Subcutaneous abdominal adipose tissue (tissue), 5 donors: ENCODE measurements at regions not wholly inside any gene's neighbourhood (a gene's known extent, or its start where the extent isn't known, plus 50 kb on each side); places are given as distances from the start of the nearest gene placed in this dataset.

Source experiments
- H3K27ac ChIP-seq: one replicate; pipeline ENCODE4 v1.7.0; 2013; ENCODE audit warnings: low read depth, mild to moderate bottlenecking, inconsistent platforms, low read length, moderate library complexity
- H3K27me3 ChIP-seq, 5 donors: one replicate each; pipeline ENCODE4 v1.7.0; 2013; ENCODE audit warnings: low read length in 5 of 5, inconsistent platforms in 1 of 5; ENCODE audit not compliant: control insufficient read depth in 5 of 5, insufficient read depth in 4 of 5
- H3K36me3 ChIP-seq, 5 donors: one replicate each; pipeline ENCODE4 v1.7.0; 2013; ENCODE audit warnings: low read length in 5 of 5; ENCODE audit not compliant: control insufficient read depth in 5 of 5, insufficient read depth in 5 of 5
- H3K4me1 ChIP-seq, 5 donors: one replicate each; pipeline ENCODE4 v1.7.0; 2013; ENCODE audit warnings: low read length in 5 of 5, mild to moderate bottlenecking in 3 of 5, moderate library complexity in 1 of 5; ENCODE audit not compliant: control insufficient read depth in 5 of 5, insufficient read depth in 5 of 5
- H3K4me3 ChIP-seq, 5 donors: one replicate each; pipeline ENCODE4 v1.7.0; 2013; ENCODE audit warnings: low read length in 5 of 5, low read depth in 1 of 5
- H3K9ac ChIP-seq, 5 donors: one replicate each; pipeline ENCODE4 v1.7.0; 2013; ENCODE audit warnings: low read length in 5 of 5, mild to moderate bottlenecking in 4 of 5, moderate library complexity in 3 of 5
- H3K9me3 ChIP-seq, 5 donors: one replicate each; pipeline ENCODE4 v1.7.0; 2013; ENCODE audit warnings: low read length in 5 of 5; ENCODE audit not compliant: control insufficient read depth in 5 of 5
- donor health status: healthy.
- donor health status: healthy.
- donor health status: healthy.
- donor health status: healthy.
- donor health status: healthy.

DNA sequence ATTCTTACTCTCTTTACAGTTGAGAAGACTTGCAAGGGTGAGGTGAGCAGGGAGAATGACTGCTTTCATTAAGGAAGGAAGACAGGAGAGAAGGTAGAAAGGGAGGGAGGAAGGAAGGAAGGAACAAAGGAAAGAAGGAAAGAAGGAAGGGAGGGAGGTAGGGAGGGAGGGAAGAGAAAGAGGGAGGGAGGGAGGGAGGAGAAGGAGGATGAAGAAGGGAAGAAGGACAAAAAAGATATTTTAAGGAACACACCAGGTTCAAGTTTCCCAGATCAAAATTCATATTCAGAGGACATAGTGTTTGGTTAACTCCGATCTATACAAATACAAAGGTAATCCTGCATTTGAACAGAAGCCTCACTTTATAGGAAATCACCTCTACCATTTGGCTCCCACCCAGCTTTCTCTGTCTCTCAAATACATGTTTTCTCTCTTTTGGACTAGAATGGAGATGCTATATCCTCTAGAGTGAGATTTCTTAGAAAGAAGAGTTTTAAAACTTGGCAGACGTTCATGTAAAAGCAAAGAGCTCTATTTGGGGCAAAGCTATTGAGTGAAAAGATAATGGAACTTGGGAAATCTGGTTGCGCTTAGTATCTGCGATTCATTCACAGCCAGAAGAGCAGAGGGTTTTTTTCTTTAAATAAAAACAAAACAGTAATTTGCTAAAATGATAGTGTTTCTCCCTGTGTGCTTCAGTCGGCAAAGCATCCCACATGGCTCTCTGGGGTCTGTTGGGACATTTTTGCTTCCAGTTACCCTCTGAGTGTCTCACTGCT, 261.9 kb upstream of the LYZL1 start:
- no peak overlapping the region for H3K27ac ChIP-seq
- no peaks in the 10 kb centered on the region for H3K36me3 ChIP-seq
- peaks cover 0 to 5% (median 4%) of the 10 kb centered on the region in 5 donors for H3K4me1 ChIP-seq
- H3K9ac ChIP-seq, result no peak overlapping the region
- H3K27me3 ChIP-seq, result no peaks in the 10 kb centered on the region
- H3K9me3 ChIP-seq, result no peaks in the 10 kb centered on the region
- no peak overlapping the region for H3K4me3 ChIP-seq

- no peaks in the 10 kb centered on the region for H3K36me3 ChIP-seq
- H3K9ac ChIP-seq, result no peak overlapping the region
- no peak overlapping the region for H3K27ac ChIP-seq
- H3K4me3 ChIP-seq, result no peak overlapping the region
- H3K27me3 ChIP-seq, result no peaks in the 10 kb centered on the region
- no peaks in the 10 kb centered on the region for H3K9me3 ChIP-seq
- H3K4me1 ChIP-seq, result peaks cover 0 to 5% (median 4%) of the 10 kb centered on the region in 5 donors
These were observed 260.4 kb upstream of the LYZL1 start for GRCh38 chr10:29028486-29028885.

GRCh38 chr10:29030900-29031299, 258.0 kb upstream of the LYZL1 start:
- no peak overlapping the region for H3K9ac ChIP-seq
- H3K4me3 ChIP-seq, result no peak overlapping the region
- peaks cover 0 to 5% (median 4%) of the 10 kb centered on the region in 5 donors for H3K4me1 ChIP-seq
- no peaks in the 10 kb centered on the region for H3K36me3 ChIP-seq
- no peaks in the 10 kb centered on the region for H3K9me3 ChIP-seq
- H3K27me3 ChIP-seq, result no peaks in the 10 kb centered on the region
- H3K27ac ChIP-seq, result no peak overlapping the region

DNA sequence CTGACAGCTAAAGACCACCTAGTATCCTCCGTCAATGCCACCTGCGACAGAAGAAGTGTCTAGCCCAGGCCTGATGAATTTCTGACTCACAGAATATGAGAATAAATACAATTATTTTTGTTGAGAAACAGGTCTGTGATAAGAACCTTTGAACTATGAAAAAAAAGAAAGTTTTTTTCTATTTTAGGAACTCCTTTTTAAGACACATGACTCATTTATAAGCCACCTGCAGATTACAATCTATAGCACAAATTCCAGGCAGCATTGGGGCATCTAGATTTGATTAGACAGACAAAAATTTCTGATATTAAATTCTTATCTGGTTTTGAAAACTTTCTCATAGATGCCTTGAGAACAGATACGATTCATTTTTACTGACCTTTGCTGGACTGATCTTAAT, 256.7 kb upstream of the LYZL1 start:
- Histone ChIP-seq H3K36me3 (no peaks in the 10 kb centered on the region), H3K9ac (no peak overlapping the region), H3K4me3 (no peak overlapping the region), H3K27ac (no peak overlapping the region), H3K9me3 (no peaks in the 10 kb centered on the region), H3K4me1 (peaks cover 0 to 4% (median 3%) of the 10 kb centered on the region in 5 donors), H3K27me3 (no peaks in the 10 kb centered on the region)

- no peaks in the 10 kb centered on the region for H3K27me3 ChIP-seq
- H3K9ac ChIP-seq, result no peak overlapping the region
- no peaks in the 10 kb centered on the region for H3K4me1 ChIP-seq
These were observed 255.4 kb upstream of the LYZL1 start for GRCh38 chr10:29033311-29033940.

GRCh38 chr10:29034592-29034991, 254.3 kb upstream of the LYZL1 start:
- Histone ChIP-seq H3K27ac (no peak overlapping the region), H3K27me3 (no peaks in the 10 kb centered on the region), H3K9ac (no peak overlapping the region), H3K9me3 (no peaks in the 10 kb centered on the region), H3K4me3 (no peak overlapping the region), H3K36me3 (no peaks in the 10 kb centered on the region), H3K4me1 (peaks cover 0 to 1% (median 0%) of the 10 kb centered on the region in 5 donors)

More at GRCh38 chr10:29033311-29033940, 255.4 kb upstream of the LYZL1 start:
- H3K9me3 ChIP-seq, result no peaks in the 10 kb centered on the region
- no peak overlapping the region for H3K4me3 ChIP-seq
- H3K36me3 ChIP-seq, result no peaks in the 10 kb centered on the region
- no peak overlapping the region for H3K27ac ChIP-seq

- Histone ChIP-seq H3K4me3 (no peak overlapping the region), H3K36me3 (no peaks in the 10 kb centered on the region), H3K4me1 (peaks cover 0 to 2% (median 0%) of the 10 kb centered on the region in 5 donors), H3K9ac (no peak overlapping the region), H3K27me3 (no peaks in the 10 kb centered on the region), H3K27ac (no peak overlapping the region), H3K9me3 (no peaks in the 10 kb centered on the region)
These were observed 253.1 kb upstream of the LYZL1 start for GRCh38 chr10:29035721-29036120.

- no peak overlapping the region for H3K27ac ChIP-seq
- no peaks in the 10 kb centered on the region for H3K27me3 ChIP-seq
- no peak overlapping the region for H3K9ac ChIP-seq
- peaks cover 0 to 4% (median 2%) of the 10 kb centered on the region in 5 donors for H3K4me1 ChIP-seq
- H3K9me3 ChIP-seq, result no peaks in the 10 kb centered on the region
- no peaks in the 10 kb centered on the region for H3K36me3 ChIP-seq
- H3K4me3 ChIP-seq, result no peak overlapping the region
These were observed 251.3 kb upstream of the LYZL1 start for GRCh38 chr10:29037348-29038113.

- Histone ChIP-seq H3K27me3 (no peaks in the 10 kb centered on the region), H3K9me3 (no peaks in the 10 kb centered on the region), H3K27ac (no peak overlapping the region), H3K4me3 (no peak overlapping the region), H3K9ac (no peak overlapping the region), H3K36me3 (no peaks in the 10 kb centered on the region), H3K4me1 (peaks cover 0 to 4% (median 2%) of the 10 kb centered on the region in 5 donors)
These were observed 249.8 kb upstream of the LYZL1 start for GRCh38 chr10:29039091-29039490.

DNA sequence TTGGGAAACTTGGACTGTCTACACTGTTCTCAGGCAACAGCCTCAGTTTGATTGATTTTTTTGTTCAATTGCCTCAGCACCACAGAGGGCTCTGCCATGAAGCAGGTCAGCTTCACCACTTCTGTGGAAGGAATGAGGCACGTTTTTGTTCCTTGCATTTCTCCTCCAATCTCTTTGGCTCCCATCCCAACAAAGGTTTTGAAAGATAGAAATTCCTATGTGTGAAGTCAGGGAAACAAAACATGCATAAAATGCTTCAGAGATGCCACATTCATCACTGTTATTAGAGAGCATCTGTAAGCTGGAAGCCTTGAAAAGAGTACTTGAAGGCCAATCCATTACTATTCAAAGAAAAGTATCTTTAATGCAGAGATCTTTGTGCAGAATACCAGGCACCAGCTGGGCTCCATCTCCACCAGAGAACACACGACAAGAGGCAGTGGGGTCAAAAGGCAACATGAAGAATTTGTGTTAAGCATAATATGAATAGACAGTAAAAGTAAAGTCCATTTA, 249.1 kb upstream of the LYZL1 start:
- H3K4me3 ChIP-seq, result no peak overlapping the region
- no peaks in the 10 kb centered on the region for H3K9me3 ChIP-seq
- H3K27me3 ChIP-seq, result no peaks in the 10 kb centered on the region
- H3K27ac ChIP-seq, result no peak overlapping the region
- no peaks in the 10 kb centered on the region for H3K36me3 ChIP-seq
- peaks cover 0 to 4% (median 2%) of the 10 kb centered on the region in 5 donors for H3K4me1 ChIP-seq
- no peak overlapping the region for H3K9ac ChIP-seq
